BJ (cell line): ENCODE measurements at regions not wholly inside any gene's neighbourhood (a gene's known extent, or its start where the extent isn't known, plus 50 kb on each side); places are given as distances from the start of the nearest gene placed in this dataset.

Experiments used
- CTCF ChIA-PET: fragments of 350-600 bp; formaldehyde crosslinking; extraction: SDS; loops from one replicate; lab custom pipeline; 2021; ENCODE audit warnings: antibody characterized with exemption, inconsistent platforms; lab: Yijun Ruan, JAX
- POLR2A ChIA-PET: fragments of 300-600 bp; sonication (Branson Sonifier 250); formaldehyde crosslinking; extraction: SDS; loops from one replicate; lab custom pipeline; 2021; ENCODE audit warnings: antibody characterized with exemption; lab: Charles Lee
- DNase-seq: peaks from one replicate; pipeline ENCODE4 v3.0.0-alpha.2; 2011; ENCODE audit warnings: low read depth
- H3K27me3 ChIP-seq: 2 replicates; pipeline ENCODE4 v1.6.0; 2011; ENCODE audit warnings: low read length; ENCODE audit not compliant: control insufficient read depth, insufficient read depth
- H3K36me3 ChIP-seq: 2 replicates; pipeline ENCODE4 v1.5.1; 2011; ENCODE audit warnings: low read length; ENCODE audit not compliant: control insufficient read depth, insufficient read depth
- H3K4me3 ChIP-seq: 2 replicates; pipeline ENCODE4 v1.5.1; 2011; ENCODE audit warnings: low read depth, mild to moderate bottlenecking, control low read depth, low read length
- TF ChIP-seq, protein P1 (sequence below): IDR thresholded peaks from 2 replicates; pipeline ENCODE4 v1.5.1; 2011; ENCODE audit warnings: low read depth, mild to moderate bottlenecking, control low read depth, inconsistent platforms, low read length, moderate library complexity; ENCODE audit not compliant: insufficient read depth

DNA sequence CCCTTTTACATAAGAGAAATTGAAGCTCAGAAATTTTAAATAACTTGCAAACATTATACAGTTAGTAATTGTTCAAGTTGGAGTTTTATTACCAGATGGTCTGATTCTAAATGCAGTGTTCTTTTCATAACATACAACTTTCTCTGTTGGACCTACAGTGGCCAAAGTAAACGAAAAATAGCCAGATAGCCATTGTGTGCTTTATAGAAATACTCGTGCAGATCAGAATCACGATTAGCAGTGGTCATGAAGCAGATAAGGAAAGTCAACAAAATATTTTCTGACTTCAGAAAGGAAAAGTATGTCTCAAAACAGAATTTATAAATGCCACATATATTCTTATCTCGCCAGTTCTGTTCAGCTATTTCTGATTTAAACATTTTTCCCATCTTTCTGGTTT lies 436.9 kb downstream of the CNTN6 start:
- TF ChIP-seq, protein P1, sequence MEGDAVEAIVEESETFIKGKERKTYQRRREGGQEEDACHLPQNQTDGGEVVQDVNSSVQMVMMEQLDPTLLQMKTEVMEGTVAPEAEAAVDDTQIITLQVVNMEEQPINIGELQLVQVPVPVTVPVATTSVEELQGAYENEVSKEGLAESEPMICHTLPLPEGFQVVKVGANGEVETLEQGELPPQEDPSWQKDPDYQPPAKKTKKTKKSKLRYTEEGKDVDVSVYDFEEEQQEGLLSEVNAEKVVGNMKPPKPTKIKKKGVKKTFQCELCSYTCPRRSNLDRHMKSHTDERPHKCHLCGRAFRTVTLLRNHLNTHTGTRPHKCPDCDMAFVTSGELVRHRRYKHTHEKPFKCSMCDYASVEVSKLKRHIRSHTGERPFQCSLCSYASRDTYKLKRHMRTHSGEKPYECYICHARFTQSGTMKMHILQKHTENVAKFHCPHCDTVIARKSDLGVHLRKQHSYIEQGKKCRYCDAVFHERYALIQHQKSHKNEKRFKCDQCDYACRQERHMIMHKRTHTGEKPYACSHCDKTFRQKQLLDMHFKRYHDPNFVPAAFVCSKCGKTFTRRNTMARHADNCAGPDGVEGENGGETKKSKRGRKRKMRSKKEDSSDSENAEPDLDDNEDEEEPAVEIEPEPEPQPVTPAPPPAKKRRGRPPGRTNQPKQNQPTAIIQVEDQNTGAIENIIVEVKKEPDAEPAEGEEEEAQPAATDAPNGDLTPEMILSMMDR: no peak
- ChIA-PET CTCF (no interaction called here), POLR2A (no interaction called here)
- no peak overlapping the region for H3K4me3 ChIP-seq
- H3K27me3 ChIP-seq: no peaks in the 10 kb centered on the region
- no peak for DNase-seq
- H3K36me3 ChIP-seq: no peaks in the 10 kb centered on the region

DNA sequence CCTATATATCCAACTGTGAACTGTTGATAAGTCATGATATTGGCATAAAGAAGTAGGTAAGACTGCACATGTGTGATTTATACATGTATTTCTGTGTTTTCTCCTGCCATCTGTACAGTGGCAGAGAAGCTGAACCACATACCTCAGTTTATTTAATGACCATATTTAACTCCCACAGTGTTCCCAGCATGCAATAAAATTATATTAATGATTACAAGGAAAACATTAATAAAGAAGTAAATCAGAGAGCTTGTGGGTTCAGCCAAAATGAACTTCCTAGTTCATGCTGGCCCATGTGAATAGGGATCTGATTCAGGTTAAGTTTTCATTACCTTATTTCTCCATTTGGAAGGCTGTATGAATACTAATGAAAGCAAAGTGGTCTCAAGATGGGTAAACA lies 439.2 kb downstream of the CNTN6 start:
- ChIA-PET POLR2A (no interaction called here), CTCF (no interaction called here)
- DNase-seq: no peak
- Histone ChIP-seq H3K36me3 (no peaks in the 10 kb centered on the region), H3K4me3 (no peak overlapping the region), H3K27me3 (no peaks in the 10 kb centered on the region)
- TF ChIP-seq, protein P1: no peak

DNA sequence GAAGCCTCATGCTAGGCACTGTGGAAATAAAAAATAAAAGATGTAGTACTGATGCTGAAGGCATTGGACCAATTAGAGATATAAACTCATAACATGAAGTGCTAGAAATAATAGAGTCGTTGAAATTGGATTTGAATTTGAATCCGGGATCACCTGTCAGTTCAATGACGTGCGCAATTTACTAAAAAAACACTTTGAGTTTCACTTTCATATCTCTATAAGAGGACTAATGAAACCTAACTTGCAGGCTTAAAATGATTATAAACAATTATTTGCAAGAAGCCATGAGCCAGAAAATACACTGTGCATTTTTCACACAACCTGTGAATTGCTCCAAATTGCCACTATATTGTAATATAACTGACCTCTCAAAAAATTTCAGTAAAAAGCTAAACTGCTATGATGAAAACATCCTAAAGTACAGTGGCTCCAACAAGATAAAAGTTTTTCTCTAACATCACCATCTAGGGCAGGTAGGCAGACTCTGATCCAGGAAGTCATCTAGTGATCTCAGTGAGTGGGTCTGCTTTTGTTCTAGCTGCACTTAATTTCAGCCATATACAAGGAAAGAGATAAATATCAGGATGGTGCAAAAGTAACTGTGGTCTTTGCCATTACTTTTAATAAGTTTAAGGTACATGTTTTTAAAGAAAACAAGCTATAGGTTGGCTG lies 440.2 kb downstream of the CNTN6 start:
- H3K27me3 ChIP-seq: no peaks in the 10 kb centered on the region
- H3K36me3 ChIP-seq: no peaks in the 10 kb centered on the region
- TF ChIP-seq, protein P1: no peak
- POLR2A ChIA-PET: no interaction called here
- CTCF ChIA-PET: no interaction called here
- H3K4me3 ChIP-seq: no peak overlapping the region
- DNase-seq: no peak

DNA sequence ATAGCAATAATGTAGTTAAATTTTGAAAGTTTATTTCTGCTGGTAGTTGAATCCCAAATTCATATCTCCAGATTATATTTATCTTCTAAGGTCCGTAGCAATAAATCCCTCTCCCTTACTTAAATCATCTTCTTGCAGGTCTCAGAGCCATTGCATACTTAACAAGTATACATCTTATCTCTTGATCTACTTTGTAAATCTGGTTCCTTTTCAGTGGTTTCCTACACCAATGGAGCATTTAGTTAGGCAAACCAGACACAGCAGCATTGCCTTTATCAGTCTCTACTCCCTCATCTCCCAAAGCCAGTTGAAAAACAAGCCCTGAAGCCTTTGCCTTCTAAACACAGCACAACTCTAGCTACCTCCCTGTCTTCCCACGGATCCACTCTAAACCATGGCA lies 440.9 kb downstream of the CNTN6 start:
- POLR2A ChIA-PET: no interaction called here
- H3K4me3 ChIP-seq: no peak overlapping the region
- DNase-seq: no peak
- no peaks in the 10 kb centered on the region for H3K27me3 ChIP-seq
- TF ChIP-seq, protein P1: no peak
- CTCF ChIA-PET: no interaction called here
- no peaks in the 10 kb centered on the region for H3K36me3 ChIP-seq

DNA sequence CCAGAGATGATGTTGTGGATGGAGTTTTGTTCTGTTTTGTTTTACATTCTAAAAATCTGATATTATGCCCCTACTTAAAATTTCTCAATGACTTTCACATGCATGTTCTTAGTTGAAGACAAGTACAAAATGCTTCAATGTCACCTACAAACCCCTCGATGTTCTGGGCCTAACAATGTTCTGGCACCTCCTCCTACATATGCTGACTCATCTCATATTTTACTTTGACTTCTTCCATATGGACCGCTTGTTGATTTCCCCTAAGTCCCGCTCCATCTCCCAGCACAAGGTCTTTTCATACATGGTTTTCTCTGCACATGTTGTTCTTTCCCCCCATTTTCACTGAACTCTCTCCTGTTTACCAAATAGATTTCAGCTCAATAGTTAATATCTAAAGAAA lies 441.4 kb downstream of the CNTN6 start:
- CTCF ChIA-PET: no interaction called here
- no peaks in the 10 kb centered on the region for H3K36me3 ChIP-seq
- H3K4me3 ChIP-seq: no peak overlapping the region
- POLR2A ChIA-PET: no interaction called here
- no peak for DNase-seq
- TF ChIP-seq, protein P1: no peak
- no peaks in the 10 kb centered on the region for H3K27me3 ChIP-seq
